CD14-positive monocyte (primary cell): ENCODE measurements at regions not wholly inside any gene's neighbourhood (a gene's known extent, or its start where the extent isn't known, plus 50 kb on each side); places are given as distances from the start of the nearest gene placed in this dataset.

Source experiments
- DNase-seq, 3 donors: peaks; one replicate each; pipeline ENCODE4 v3.0.0-alpha.2; 2011 to 2022
- H2AFZ ChIP-seq: 2 replicates; pipeline ENCODE4 v1.6.0; 2012; ENCODE audit warnings: mild to moderate bottlenecking, low read depth, low read length, inconsistent platforms; ENCODE audit not compliant: insufficient read depth, poor library complexity, severe bottlenecking
- H3K27ac ChIP-seq, 2 donors: 1 replicate in 1 of 2; 2 replicates in 1 of 2; pipeline ENCODE4 v1.5.1; 2012 to 2013; ENCODE audit warnings: low read length in 2 of 2, control low read depth in 1 of 2, inconsistent platforms in 1 of 2, low read depth in 1 of 2, mild to moderate bottlenecking in 1 of 2
- H3K27me3 ChIP-seq, 2 donors: one replicate each; pipeline versions ENCODE4 v1.6.0 to v1.6.1; 2011 to 2013; ENCODE audit warnings: low read length in 2 of 2; ENCODE audit not compliant: control insufficient read depth in 2 of 2, insufficient read depth in 2 of 2
- H3K36me3 ChIP-seq, 2 donors: replicated peaks in 1 of 2; 1 replicate in 1 of 2; 2 replicates in 1 of 2; pipeline versions ENCODE4 v1.5.1 to v1.6.1; 2012 to 2013; ENCODE audit warnings: low read length in 2 of 2, control low read depth in 1 of 2, inconsistent platforms in 1 of 2, mild to moderate bottlenecking in 1 of 2; ENCODE audit not compliant: insufficient read depth in 2 of 2, control insufficient read depth in 1 of 2
- H3K4me1 ChIP-seq, 2 donors: 1 replicate in 1 of 2; 2 replicates in 1 of 2; pipeline versions ENCODE4 v1.5.1 to v1.6.1; 2012 to 2013; ENCODE audit warnings: low read length in 2 of 2, control low read depth in 1 of 2, inconsistent platforms in 1 of 2, mild to moderate bottlenecking in 1 of 2, moderate library complexity in 1 of 2; ENCODE audit not compliant: insufficient read depth in 2 of 2, control insufficient read depth in 1 of 2
- H3K4me2 ChIP-seq: replicated peaks from 2 replicates; pipeline ENCODE3; 2012; ENCODE audit warnings: low read length, moderate library complexity, mild to moderate bottlenecking; ENCODE audit not compliant: poor library complexity, severe bottlenecking; ENCODE audit errors: extremely low read depth
- H3K4me3 ChIP-seq, 3 experiments: fragments of 200-600 bp in 1 of 3; sonication (generic) in 1 of 3; replicated peaks in 1 of 3; 1 replicate in 2 of 3; 2 replicates in 1 of 3; pipeline ENCODE4 v1.5.1; 2011 to 2013; ENCODE audit warnings: low read length in 3 of 3, mild to moderate bottlenecking in 3 of 3, control low read depth in 2 of 3, low read depth in 2 of 3, inconsistent platforms in 1 of 3, moderate library complexity in 1 of 3
- H3K79me2 ChIP-seq: 2 replicates; pipeline ENCODE4 v1.6.0; 2012; ENCODE audit warnings: mild to moderate bottlenecking, control low read depth, inconsistent platforms, low read length, moderate library complexity; ENCODE audit not compliant: insufficient read depth
- H3K9ac ChIP-seq: 2 replicates; pipeline ENCODE4 v1.6.0; 2017; ENCODE audit warnings: low read length, mild to moderate bottlenecking; ENCODE audit not compliant: insufficient read depth, poor library complexity, severe bottlenecking
- H3K9me3 ChIP-seq, 2 donors: replicated peaks in 1 of 2; 1 replicate in 1 of 2; 2 replicates in 1 of 2; pipeline versions ENCODE4 v1.5.1 to v1.6.1; 2012 to 2013; ENCODE audit warnings: low read length in 2 of 2, control low read depth in 1 of 2; ENCODE audit not compliant: control insufficient read depth in 1 of 2, insufficient read depth in 1 of 2
- H4K20me1 ChIP-seq: 2 replicates; pipeline ENCODE4 v1.6.0; 2012; ENCODE audit warnings: mild to moderate bottlenecking, low read length, control low read depth, moderate library complexity; ENCODE audit not compliant: insufficient read depth
- H3K27ac Mint-ChIP-seq, 7 donors: one replicate each; pipeline ENCODE4 v1.8.0; 2020; ENCODE audit warnings: mild to moderate bottlenecking in 7 of 7, mixed read lengths in 7 of 7, moderate library complexity in 6 of 7, inconsistent platforms in 2 of 7
- H3K27me3 Mint-ChIP-seq, 3 donors: one replicate each; pipeline ENCODE4 v1.8.0; 2021 to 2022; ENCODE audit warnings: low read depth in 3 of 3, mild to moderate bottlenecking in 3 of 3, mixed read lengths in 3 of 3, moderate library complexity in 3 of 3, inconsistent platforms in 1 of 3
- H3K36me3 Mint-ChIP-seq, 2 donors: one replicate each; pipeline ENCODE4 v1.8.0; 2020; ENCODE audit warnings: mixed read lengths in 2 of 2, inconsistent platforms in 1 of 2, mild to moderate bottlenecking in 1 of 2
- H3K4me1 Mint-ChIP-seq: one replicate; pipeline ENCODE4 v1.8.0; 2020; ENCODE audit warnings: mild to moderate bottlenecking, mixed read lengths
- H3K4me3 Mint-ChIP-seq, 2 donors: one replicate each; pipeline ENCODE4 v1.8.0; 2020; ENCODE audit warnings: mild to moderate bottlenecking in 2 of 2, mixed read lengths in 2 of 2, moderate library complexity in 1 of 2
- H3K9me3 Mint-ChIP-seq, 7 donors: one replicate each; pipeline ENCODE4 v1.8.0; 2020 to 2022; ENCODE audit warnings: mixed read lengths in 7 of 7, mild to moderate bottlenecking in 6 of 7, moderate library complexity in 6 of 7, inconsistent platforms in 2 of 7
- CTCF ChIP-seq: fragments of 200-600 bp; IDR thresholded peaks from one replicate; pipeline ENCODE4 v1.8.0; 2022; ENCODE audit warnings: antibody characterized with exemption, mild to moderate bottlenecking
- WGBS: methylation state at CpG from one replicate; pipeline ENCODE4 v1.1.5; 2013; ENCODE audit warnings: missing lambda C conversion rate; ENCODE audit not compliant: insufficient coverage; 5-methylcytosine and 5-hydroxymethylcytosine counted together
- intact Hi-C, 2 donors: fragments of 100-400 bp; cut with micrococcal nuclease; formaldehyde crosslinking; loops; one replicate each; pipeline versions ENCODE4 v1.15.0 to v1.15.1; 2023

DNA sequence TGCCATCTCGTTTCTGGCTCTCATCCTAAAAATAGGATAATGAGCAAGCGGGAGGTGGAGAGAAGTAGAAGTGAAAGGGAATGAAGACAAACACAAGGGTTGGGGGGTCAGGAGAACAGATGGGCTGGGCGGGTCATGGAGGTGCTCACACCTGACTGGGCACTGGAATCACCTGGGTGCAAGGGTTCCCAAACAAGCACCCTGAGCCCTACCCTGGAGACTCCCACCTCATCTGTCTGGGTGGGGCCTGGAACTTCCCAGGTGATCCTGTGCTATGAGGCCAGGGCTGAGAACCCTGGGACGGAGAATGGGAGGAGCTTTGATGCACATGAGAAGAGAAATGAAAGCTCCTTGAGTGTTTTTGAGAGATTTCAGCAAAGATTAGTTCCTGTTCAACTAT is 223.6 kb downstream of the ANKRD60 start:
- no peak for DNase-seq
- no peak overlapping the region for H3K4me3 Mint-ChIP-seq
- no peaks in the 10 kb centered on the region for H3K79me2 ChIP-seq
- H3K4me2 ChIP-seq, result no peak overlapping the region
- peaks cover 22% of the 10 kb centered on the region for H3K4me1 Mint-ChIP-seq
- no peaks in the 10 kb centered on the region for H3K36me3 ChIP-seq
- H4K20me1 ChIP-seq, result no peaks in the 10 kb centered on the region
- H3K4me3 ChIP-seq, result no peak overlapping the region
- no peak overlapping the region for H3K27ac ChIP-seq
- H3K27me3 ChIP-seq, result no peaks in the 10 kb centered on the region
- peaks cover 4 to 5% (median 5%) of the 10 kb centered on the region in 3 donors for H3K27me3 Mint-ChIP-seq
- no peak overlapping the region for H3K9ac ChIP-seq
- no peak for TF ChIP-seq CTCF
- no peak overlapping the region for H3K27ac Mint-ChIP-seq
- 67% methylated on average over 2 of the region's 4 CpGs for WGBS
- intact Hi-C loops, result no loop called here
- peaks cover 11% of the 10 kb centered on the region in 2 donors for H3K4me1 ChIP-seq
- peaks cover 0 to 5% of the 10 kb centered on the region in 2 donors for H3K9me3 ChIP-seq
- H3K36me3 Mint-ChIP-seq, result no peaks in the 10 kb centered on the region
- H2AFZ ChIP-seq, result no peak overlapping the region
- H3K9me3 Mint-ChIP-seq, result peaks cover 0 to 3% (median 0%) of the 10 kb centered on the region in 7 donors

DNA sequence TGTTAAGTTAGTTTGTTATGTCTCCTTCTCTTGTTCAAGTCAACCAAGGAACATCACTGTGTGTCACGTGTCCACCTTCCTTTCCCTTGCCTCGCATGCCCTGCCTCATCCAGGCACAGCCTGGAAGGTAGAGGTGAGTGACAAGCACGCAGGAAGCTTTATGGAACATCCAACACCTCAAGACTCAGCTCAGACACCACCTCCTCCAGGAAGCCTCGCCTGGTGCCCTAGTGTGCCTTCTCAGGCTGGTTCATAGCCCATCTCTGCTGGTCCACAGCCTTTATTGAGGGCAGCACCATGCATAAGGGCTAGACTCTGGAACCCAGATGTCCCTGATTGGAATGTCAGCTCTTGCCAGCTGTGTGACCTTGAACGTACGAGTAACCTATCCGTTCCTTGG is 224.3 kb downstream of the ANKRD60 start:
- H3K27me3 Mint-ChIP-seq, result peaks cover 2 to 5% (median 4%) of the 10 kb centered on the region in 3 donors
- Histone ChIP-seq H3K27ac (no peak overlapping the region), H4K20me1 (no peaks in the 10 kb centered on the region), H3K4me2 (no peak overlapping the region), H3K4me3 (no peak overlapping the region), H2AFZ (peak overlapping the region; percentile 41), H3K27me3 (no peaks in the 10 kb centered on the region), H3K9ac (no peak overlapping the region), H3K79me2 (no peaks in the 10 kb centered on the region), H3K4me1 (peaks cover 18 to 19% of the 10 kb centered on the region in 2 donors), H3K36me3 (no peaks in the 10 kb centered on the region), H3K9me3 (peaks cover 0 to 5% of the 10 kb centered on the region in 2 donors)
- no peak overlapping the region for H3K4me3 Mint-ChIP-seq
- H3K9me3 Mint-ChIP-seq, result peaks cover 0 to 3% (median 0%) of the 10 kb centered on the region in 7 donors
- peaks cover 29% of the 10 kb centered on the region for H3K4me1 Mint-ChIP-seq
- DNase-seq, result no peak
- intact Hi-C loops, result no loop called here
- H3K27ac Mint-ChIP-seq, result no peak overlapping the region
- no peak for TF ChIP-seq CTCF
- no peaks in the 10 kb centered on the region for H3K36me3 Mint-ChIP-seq
- WGBS, result 95% methylated on average over 2 of the region's 7 CpGs
